Keratinocyte (primary cell): ENCODE measurements at regions not wholly inside any gene's neighbourhood (a gene's known extent, or its start where the extent isn't known, plus 50 kb on each side); places are given as distances from the start of the nearest gene placed in this dataset.

ENCODE experiments used
- CTCF ChIP-seq, 3 experiments: IDR thresholded peaks in 1 of 3; conservative IDR thresholded peaks in 1 of 3; optimal IDR thresholded peaks in 1 of 3; 2 replicates in 2 of 3; 3 replicates in 1 of 3; pipeline versions ENCODE3 to v1.5.1; 2011; ENCODE audit warnings: low read length in 3 of 3, mild to moderate bottlenecking in 3 of 3, moderate library complexity in 2 of 3, control low read depth in 1 of 3, inconsistent platforms in 1 of 3; ENCODE audit not compliant: insufficient read depth in 2 of 3; ENCODE audit errors: extremely low read depth in 1 of 3
- EZH2 ChIP-seq: IDR thresholded peaks from one replicate; pipeline ENCODE4 v1.6.1; 2012; ENCODE audit warnings: inconsistent platforms, mild to moderate bottlenecking, low read length, moderate library complexity

- TF ChIP-seq CTCF (optimal IDR thresholded peaks at IDR 0.05 in 1 of 3, IDR thresholded peaks at IDR 0.05 in 1 of 3, conservative IDR thresholded peaks at IDR 0.05 in 1 of 3; ENCODE audit: extremely low read depth in 1 of 3, insufficient read depth in 2 of 3, low read length in 3 of 3) (no peak), EZH2 (no peak)
These were observed 524.4 kb downstream of the CAAP1 start for GRCh38 chr9:26368241-26368640.
